CD4-positive, alpha-beta T cell (primary cell): ENCODE measurements at regions not wholly inside any gene's neighbourhood (a gene's known extent, or its start where the extent isn't known, plus 50 kb on each side); places are given as distances from the start of the nearest gene placed in this dataset.

Experiments
- ATAC-seq: fragments of 200-7000 bp; cut with Tn5 transposase; one replicate; pipeline ENCODE4 v1.10.0; 2022; ENCODE audit warnings: mild to moderate bottlenecking; ENCODE audit not compliant: poor library complexity
- CTCF ChIA-PET: fragments of 350-600 bp; sonication (Branson Sonifier 250); formaldehyde crosslinking; loops from one replicate; lab custom pipeline; 2021; ENCODE audit warnings: antibody characterized with exemption, inconsistent platforms; lab: Charles Lee
- POLR2A ChIA-PET: fragments of 350-600 bp; sonication (Branson Sonifier 250); formaldehyde crosslinking; loops from one replicate; lab custom pipeline; 2021; ENCODE audit warnings: antibody characterized with exemption, inconsistent platforms; lab: Charles Lee
- DNase-seq, 14 experiments: peaks; one replicate each; pipeline ENCODE4 v3.0.0-alpha.2; 2013 to 2020; ENCODE audit warnings: mixed read lengths in 2 of 14
- H3K27ac ChIP-seq, 2 donors: one replicate each; pipeline versions ENCODE4 v1.5.1 to v1.7.0; 2013; ENCODE audit warnings: low read length in 2 of 2, low read depth in 1 of 2, mild to moderate bottlenecking in 1 of 2
- H3K27me3 ChIP-seq, 2 experiments: 1 replicate in 1 of 2; 2 replicates in 1 of 2; pipeline versions ENCODE4 v1.6.1 to v1.7.0; 2013; ENCODE audit warnings: low read length in 2 of 2, control low read depth in 1 of 2, mild to moderate bottlenecking in 1 of 2, moderate library complexity in 1 of 2; ENCODE audit not compliant: insufficient read depth in 2 of 2, control insufficient read depth in 1 of 2
- H3K36me3 ChIP-seq: one replicate; pipeline ENCODE4 v1.6.1; 2013; ENCODE audit warnings: low read length, control low read depth; ENCODE audit not compliant: insufficient read depth
- H3K4me1 ChIP-seq: one replicate; pipeline ENCODE4 v1.6.1; 2013; ENCODE audit warnings: low read length, control low read depth; ENCODE audit not compliant: insufficient read depth
- H3K4me3 ChIP-seq: one replicate; pipeline ENCODE4 v1.5.1; 2013; ENCODE audit warnings: mild to moderate bottlenecking, low read length, moderate library complexity
- H3K9me3 ChIP-seq, 2 experiments: 1 replicate in 1 of 2; 2 replicates in 1 of 2; pipeline versions ENCODE4 v1.6.1 to v1.7.0; 2013; ENCODE audit warnings: low read length in 2 of 2, mild to moderate bottlenecking in 2 of 2, control low read depth in 1 of 2, moderate library complexity in 1 of 2; ENCODE audit not compliant: control insufficient read depth in 1 of 2, insufficient read depth in 1 of 2
- H3K27ac Mint-ChIP-seq: one replicate; pipeline ENCODE4 v1.8.0; 2020; ENCODE audit warnings: mixed read lengths
- H3K27me3 Mint-ChIP-seq: one replicate; pipeline ENCODE4 v1.8.0; 2021; ENCODE audit warnings: mixed read lengths
- H3K36me3 Mint-ChIP-seq: one replicate; pipeline ENCODE4 v1.8.0; 2021; ENCODE audit warnings: low read depth, mixed read lengths
- H3K4me1 Mint-ChIP-seq: one replicate; pipeline ENCODE4 v1.8.0; 2021; ENCODE audit warnings: low read depth, mixed read lengths
- H3K4me3 Mint-ChIP-seq: one replicate; pipeline ENCODE4 v1.8.0; 2020; ENCODE audit warnings: mild to moderate bottlenecking, mixed read lengths
- H3K9me3 Mint-ChIP-seq: one replicate; pipeline ENCODE4 v1.8.0; 2020; ENCODE audit warnings: mixed read lengths
- CTCF ChIP-seq: fragments of 200-600 bp; IDR thresholded peaks from one replicate; pipeline ENCODE4 v1.8.0; 2022; ENCODE audit warnings: antibody characterized with exemption, mild to moderate bottlenecking
- intact Hi-C, 2 experiments: fragments of 100-400 bp; cut with DNase I in 1 of 2; cut with micrococcal nuclease in 1 of 2; formaldehyde crosslinking; loops; one replicate each; pipeline versions ENCODE4 v1.15.1 to v1.9.0; 2023 to 2025; cut with DNase I, micrococcal nuclease

- ChIA-PET CTCF (no interaction called here), POLR2A (no interaction called here)
- intact Hi-C loops = no loop called here
- Mint-ChIP-seq H3K27me3 (no peaks in the 10 kb centered on the region), H3K9me3 (peaks cover 4% of the 10 kb centered on the region), H3K36me3 (no peaks in the 10 kb centered on the region), H3K4me3 (no peak overlapping the region), H3K27ac (no peak overlapping the region), H3K4me1 (no peaks in the 10 kb centered on the region)
- H3K36me3 ChIP-seq = no peaks in the 10 kb centered on the region
- ATAC-seq (no peak), DNase-seq (no peak)
- H3K4me3 ChIP-seq = no peak overlapping the region
- H3K9me3 ChIP-seq = peaks cover 0 to 16% of the 10 kb centered on the region in 2 experiments
- no peak for TF ChIP-seq CTCF
- H3K27me3 ChIP-seq = peaks cover 0 to 2% of the 10 kb centered on the region in 2 experiments
- no peak overlapping the region for H3K27ac ChIP-seq
- no peaks in the 10 kb centered on the region for H3K4me1 ChIP-seq
Observed at GRCh38 chr2:120846406-120847095, 110.9 kb downstream of the GLI2 start.

GRCh38 chr2:120847700-120848321 lies 112.1 kb downstream of the GLI2 start:
- ChIA-PET POLR2A (no interaction called here), CTCF (no interaction called here)
- H3K4me1 Mint-ChIP-seq = no peaks in the 10 kb centered on the region
- Histone ChIP-seq H3K27me3 (peaks cover 0 to 2% of the 10 kb centered on the region in 2 experiments), H3K36me3 (no peaks in the 10 kb centered on the region), H3K9me3 (peaks cover 0 to 18% of the 10 kb centered on the region in 2 experiments), H3K4me1 (no peaks in the 10 kb centered on the region), H3K4me3 (no peak overlapping the region), H3K27ac (no peak overlapping the region)
- intact Hi-C loops = no loop called here
- no peak for DNase-seq
- H3K27ac Mint-ChIP-seq = no peak overlapping the region
- no peaks in the 10 kb centered on the region for H3K36me3 Mint-ChIP-seq
- H3K27me3 Mint-ChIP-seq = no peaks in the 10 kb centered on the region
- no peak for TF ChIP-seq CTCF
- H3K4me3 Mint-ChIP-seq = no peak overlapping the region
- no peak for ATAC-seq
- H3K9me3 Mint-ChIP-seq = peaks cover 4% of the 10 kb centered on the region

GRCh38 chr2:120849278-120849677 lies 113.6 kb downstream of the GLI2 start:
- DNase-seq = no peak
- no peaks in the 10 kb centered on the region for H3K27me3 Mint-ChIP-seq
- POLR2A ChIA-PET = no interaction called here
- no peaks in the 10 kb centered on the region for H3K36me3 ChIP-seq
- H3K36me3 Mint-ChIP-seq = no peaks in the 10 kb centered on the region
- no peaks in the 10 kb centered on the region for H3K4me1 ChIP-seq
- intact Hi-C loops = no loop called here
- no peaks in the 10 kb centered on the region for H3K4me1 Mint-ChIP-seq
- no peak for ATAC-seq
- peaks cover 0 to 20% of the 10 kb centered on the region in 2 experiments for H3K9me3 ChIP-seq
- H3K9me3 Mint-ChIP-seq = peaks cover 4% of the 10 kb centered on the region
- H3K27me3 ChIP-seq = peaks cover 0 to 2% of the 10 kb centered on the region in 2 experiments
- no peak overlapping the region for H3K4me3 ChIP-seq
- CTCF ChIA-PET = no interaction called here
- H3K4me3 Mint-ChIP-seq = no peak overlapping the region
- no peak overlapping the region for H3K27ac Mint-ChIP-seq
- H3K27ac ChIP-seq = no peak overlapping the region
- TF ChIP-seq CTCF = no peak
